ENCODE measurements at regions not wholly inside any gene's neighbourhood (a gene's known extent, or its start where the extent isn't known, plus 50 kb on each side); places are given as distances from the start of the nearest gene placed in this dataset.

GRCh38 chr9:28915202-28915930 is 1342.1 kb upstream of the C9orf72 start:
- DNase-seq (ENCODE audit: low read depth in 2 of 2): no peak

- DNase-seq (ENCODE audit: low read depth in 2 of 2): no peak
Observed at GRCh38 chr9:28916348-28916747, 1343.1 kb upstream of the C9orf72 start.

GRCh38 chr9:28921857-28922500 is 1348.7 kb upstream of the C9orf72 start:
- DNase-seq (ENCODE audit: low read depth in 2 of 2): no peak

- DNase-seq (ENCODE audit: low read depth in 2 of 2): no peak
Observed at GRCh38 chr9:28922891-28923290, 1349.6 kb upstream of the C9orf72 start.

GRCh38 chr9:28923351-28923750 is 1350.1 kb upstream of the C9orf72 start:
- DNase-seq (ENCODE audit: low read depth in 2 of 2): no peak

- DNase-seq (ENCODE audit: low read depth in 2 of 2): no peak
Observed at GRCh38 chr9:28925157-28925556, 1351.9 kb upstream of the C9orf72 start.

GRCh38 chr9:28926306-28926705 is 1353.0 kb upstream of the C9orf72 start:
- DNase-seq (ENCODE audit: low read depth in 2 of 2): no peak

- no peak for DNase-seq (ENCODE audit: low read depth in 2 of 2)
Observed at GRCh38 chr9:28927691-28928090, 1354.4 kb upstream of the C9orf72 start.

- no peak for DNase-seq (ENCODE audit: low read depth in 2 of 2)
Observed at GRCh38 chr9:28929433-28929832, 1356.2 kb upstream of the C9orf72 start.

- DNase-seq (ENCODE audit: low read depth in 2 of 2): no peak
Observed at GRCh38 chr9:28930766-28931165, 1357.5 kb upstream of the C9orf72 start.

GRCh38 chr9:28934111-28934510 is 1360.8 kb upstream of the C9orf72 start:
- no peak for DNase-seq (ENCODE audit: low read depth in 2 of 2)

GRCh38 chr9:28938981-28939380 is 1365.7 kb upstream of the C9orf72 start:
- DNase-seq (ENCODE audit: low read depth in 2 of 2): no peak

GRCh38 chr9:28941856-28942255 is 1368.6 kb upstream of the C9orf72 start:
- DNase-seq (ENCODE audit: low read depth in 2 of 2): no peak

- DNase-seq (ENCODE audit: low read depth in 2 of 2): no peak
Observed at GRCh38 chr9:28942941-28943340, 1369.7 kb upstream of the C9orf72 start.

GRCh38 chr9:28946648-28947047 is 1373.4 kb upstream of the C9orf72 start:
- no peak for DNase-seq (ENCODE audit: low read depth in 2 of 2)

- no peak for DNase-seq (ENCODE audit: low read depth in 2 of 2)
Observed at GRCh38 chr9:28951945-28952344, 1378.7 kb upstream of the C9orf72 start.

GRCh38 chr9:28956116-28956880 is 1383.0 kb upstream of the C9orf72 start:
- no peak for DNase-seq (ENCODE audit: low read depth in 2 of 2)

- no peak for DNase-seq (ENCODE audit: low read depth in 2 of 2)
Observed at GRCh38 chr9:28960602-28961001, 1387.3 kb upstream of the C9orf72 start.

- DNase-seq (ENCODE audit: low read depth in 2 of 2): no peak
Observed at GRCh38 chr9:28961623-28962022, 1388.3 kb upstream of the C9orf72 start.

- no peak for DNase-seq (ENCODE audit: low read depth in 2 of 2)
Observed at GRCh38 chr9:28967226-28967625, 1393.9 kb upstream of the C9orf72 start.

GRCh38 chr9:28970241-28970654 is 1397.0 kb upstream of the C9orf72 start:
- no peak for DNase-seq (ENCODE audit: low read depth in 2 of 2)

GRCh38 chr9:28971881-28972280 is 1398.6 kb upstream of the C9orf72 start:
- DNase-seq (ENCODE audit: low read depth in 2 of 2): no peak

GRCh38 chr9:28976250-28976649 is 1403.0 kb upstream of the C9orf72 start:
- DNase-seq (ENCODE audit: low read depth in 2 of 2): no peak

Measured in stimulated activated CD4-positive, alpha-beta T cell treated with anti-CD3 and anti-CD28 coated beads, Interleukin-12 subunit alpha, Interleukin-12 subunit beta, amount 100 ng/mL, for 24 hours (primary cell).